Umbilical cord (tissue), 1 donor: ENCODE measurements at regions not wholly inside any gene's neighbourhood (a gene's known extent, or its start where the extent isn't known, plus 50 kb on each side); places are given as distances from the start of the nearest gene placed in this dataset.
"Not testable (repeated sequence)": the region's sequence is repeated elsewhere in the genome, so short reads cannot be mapped to it uniquely, and the experiment has no call there.

ENCODE experiments used
- DNase-seq: peaks from one replicate; pipeline ENCODE4 v3.0.0-alpha.2; 2015; ENCODE audit warnings: low spot score

DNA sequence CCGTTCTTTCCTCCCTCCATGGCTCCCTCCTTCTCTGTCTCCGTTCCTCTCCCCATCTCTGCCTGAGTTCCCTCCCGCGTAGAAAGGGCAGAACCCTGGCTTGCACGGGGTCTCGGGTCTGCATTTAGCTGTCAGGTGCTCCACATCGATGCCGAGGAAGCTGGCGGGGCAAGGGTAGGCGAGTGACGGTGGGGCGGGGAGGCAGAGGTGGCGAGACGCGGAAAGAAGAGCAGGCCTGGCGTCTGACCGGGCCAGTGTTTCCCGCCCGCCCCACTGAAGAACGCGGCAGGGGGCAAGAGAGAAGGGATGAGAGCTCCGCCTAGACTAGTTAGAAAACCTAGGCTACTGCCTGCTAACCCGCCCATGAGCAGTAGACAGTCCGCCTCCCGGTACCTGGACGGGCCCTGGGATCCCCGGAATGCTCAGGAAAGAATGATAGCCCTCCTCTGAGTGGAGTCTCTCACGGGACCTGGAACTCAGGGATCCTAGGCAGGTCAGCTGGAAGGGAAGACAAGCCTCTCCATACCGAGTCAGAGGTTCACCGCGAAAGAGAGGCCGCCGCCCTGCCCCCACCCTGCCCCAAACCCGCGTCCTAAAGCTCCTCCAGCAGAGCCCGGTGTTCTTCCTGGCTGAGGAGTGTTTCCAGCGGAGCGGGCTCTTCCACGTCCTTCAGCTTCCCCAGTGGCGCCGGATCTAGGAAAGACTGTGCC lies 357.9 kb upstream of the DEFB115 start:
- DNase-seq = not testable (repeated sequence)

DNA sequence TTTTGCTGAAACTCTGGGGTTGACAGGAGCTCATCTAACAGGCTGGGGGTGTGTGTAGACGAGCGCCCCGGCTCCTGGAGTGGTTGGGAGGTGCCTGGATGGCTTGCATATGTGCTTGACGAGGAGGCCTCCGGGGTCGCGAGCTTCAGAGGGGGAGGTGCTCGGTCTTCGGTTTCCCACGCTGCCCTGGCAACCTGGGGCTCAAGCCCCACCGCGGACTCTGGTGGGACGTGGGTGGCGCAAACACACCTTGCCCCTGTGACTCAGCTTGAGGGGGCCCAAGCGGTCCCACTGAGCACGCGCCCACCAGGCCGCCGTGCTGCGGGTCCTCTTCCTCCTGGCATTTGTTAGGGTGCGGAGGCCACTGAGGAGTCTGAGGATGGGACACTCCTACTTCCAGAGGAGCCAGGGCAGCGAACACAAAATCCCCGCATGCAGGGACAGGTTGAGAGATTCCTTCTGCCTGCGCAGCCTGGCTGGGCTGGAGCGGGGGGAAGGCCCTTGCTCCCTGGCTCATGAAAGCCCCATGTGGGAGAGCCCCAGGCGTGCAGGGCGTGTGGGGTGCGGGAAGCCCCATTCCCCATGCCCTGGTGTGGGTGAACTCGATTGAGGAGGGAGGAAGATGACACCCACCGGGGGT lies 357.3 kb upstream of the DEFB115 start:
- DNase-seq = not testable (repeated sequence)

DNA sequence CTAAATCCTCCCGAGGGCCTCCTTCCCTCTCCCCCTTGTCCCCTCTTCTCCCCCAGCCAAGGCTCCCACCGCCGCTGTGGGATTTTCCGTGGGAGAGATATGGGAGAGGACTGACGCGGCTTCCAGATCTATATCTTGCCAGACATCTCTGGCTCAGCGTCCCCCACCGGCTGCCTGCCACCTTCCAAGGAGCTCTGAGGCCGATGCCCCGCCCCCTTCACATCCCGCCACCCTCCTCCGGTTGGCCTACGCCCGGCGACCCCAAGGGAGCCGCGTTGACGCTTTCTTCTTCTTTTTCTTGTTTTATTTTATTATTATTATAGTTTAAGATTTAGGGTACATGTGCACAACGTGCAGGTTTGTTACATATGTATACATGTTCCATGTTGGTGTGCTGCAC lies 352.2 kb upstream of the DEFB115 start:
- not testable (repeated sequence) for DNase-seq

DNA sequence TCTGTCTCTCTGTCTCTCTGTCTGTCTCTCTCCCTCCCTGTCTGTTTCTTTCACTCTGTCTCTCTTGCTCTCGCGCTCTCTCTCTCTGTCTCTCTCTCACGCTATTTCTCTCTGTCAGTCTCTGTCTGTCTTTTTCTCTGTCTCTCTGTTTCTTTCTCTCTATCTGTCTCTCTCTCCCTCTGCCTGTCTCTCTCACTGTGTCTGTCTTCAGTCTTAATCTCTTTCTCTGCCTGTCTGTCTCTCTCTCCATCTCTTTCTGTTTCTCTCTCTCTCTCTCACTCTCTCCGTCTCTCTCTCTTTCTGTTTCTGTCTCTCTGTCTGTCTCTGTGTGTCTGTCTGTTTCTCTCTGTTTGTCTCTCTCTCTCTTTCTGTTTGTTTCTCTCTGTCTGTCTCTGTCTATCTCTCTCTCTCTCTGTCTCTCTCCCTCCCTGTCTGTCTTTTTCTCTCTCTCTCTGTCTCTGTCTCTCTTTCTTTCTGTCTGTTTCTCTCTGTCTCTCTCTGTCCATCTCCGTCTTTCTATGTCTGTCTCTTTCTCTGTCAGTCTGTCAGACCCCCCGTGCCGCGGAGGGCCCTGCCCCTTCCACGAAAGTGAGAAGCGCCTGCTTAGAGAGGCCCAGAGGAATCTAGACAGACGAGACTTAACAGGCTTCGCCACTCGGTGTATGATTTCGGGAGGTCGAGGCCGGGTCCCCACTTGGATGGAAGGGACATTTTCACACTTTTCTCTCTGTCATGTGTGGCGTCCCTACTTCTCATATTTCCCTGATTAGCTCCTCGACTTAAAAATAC lies 346.3 kb upstream of the DEFB115 start:
- DNase-seq = no peak

DNA sequence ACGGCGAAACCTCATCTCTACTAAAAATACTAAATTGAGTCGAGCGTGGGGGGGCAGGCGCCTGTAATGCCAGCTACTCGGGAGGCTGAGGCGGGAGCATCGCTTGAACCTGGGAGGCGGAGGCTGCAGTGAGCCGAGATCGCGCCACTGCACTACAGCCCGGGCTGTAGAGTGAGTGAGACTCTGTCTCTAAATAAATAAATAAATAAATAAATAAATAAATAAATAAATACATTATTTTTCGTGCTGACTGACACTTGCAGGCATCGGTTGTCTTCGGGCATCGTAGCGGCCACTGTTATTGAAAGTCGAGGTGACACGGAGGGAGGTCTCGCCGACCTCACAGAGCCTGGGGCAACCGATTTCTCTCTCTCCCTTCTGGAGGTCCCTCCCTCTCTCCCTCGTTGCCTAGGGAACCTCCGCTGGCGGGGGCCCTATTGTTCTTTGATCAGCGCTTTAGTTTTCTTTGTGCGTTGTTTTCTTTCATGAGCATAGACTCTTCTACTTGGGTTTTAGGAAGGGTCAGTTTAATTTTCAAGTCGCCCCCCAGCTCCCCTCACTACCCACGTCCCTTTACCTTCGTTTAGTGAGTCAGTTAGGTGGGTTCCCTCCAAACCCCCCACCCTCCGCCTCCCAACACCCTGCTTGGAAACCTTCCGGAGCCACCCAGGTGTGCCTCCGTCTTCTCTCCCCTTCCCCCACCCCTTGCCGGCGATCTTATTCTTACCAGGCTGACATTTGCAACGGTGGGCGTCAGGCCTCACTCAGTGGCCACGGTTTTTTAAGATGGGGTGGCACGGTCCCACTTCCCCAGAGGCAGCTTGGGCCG lies 345.4 kb upstream of the DEFB115 start:
- not testable (repeated sequence) for DNase-seq

DNA sequence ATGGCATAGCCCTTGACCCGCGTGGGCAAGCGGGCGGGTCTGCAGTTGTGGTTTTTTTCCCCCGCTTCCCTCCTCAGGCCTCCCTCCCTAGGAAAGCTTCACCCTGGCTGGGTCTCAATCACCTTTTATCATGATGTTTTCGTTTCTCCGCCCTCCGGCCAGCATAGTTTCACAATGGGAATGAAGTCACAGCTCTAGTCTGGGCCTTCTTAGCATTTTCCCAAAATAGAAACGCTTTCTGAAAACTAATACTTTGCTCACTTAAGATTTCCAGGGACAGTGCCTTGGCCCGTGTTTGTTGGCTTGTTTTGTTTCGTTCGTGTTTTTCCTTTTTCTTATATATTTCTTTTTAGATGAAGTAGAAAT lies 344.8 kb upstream of the DEFB115 start:
- not testable (repeated sequence) for DNase-seq

DNA sequence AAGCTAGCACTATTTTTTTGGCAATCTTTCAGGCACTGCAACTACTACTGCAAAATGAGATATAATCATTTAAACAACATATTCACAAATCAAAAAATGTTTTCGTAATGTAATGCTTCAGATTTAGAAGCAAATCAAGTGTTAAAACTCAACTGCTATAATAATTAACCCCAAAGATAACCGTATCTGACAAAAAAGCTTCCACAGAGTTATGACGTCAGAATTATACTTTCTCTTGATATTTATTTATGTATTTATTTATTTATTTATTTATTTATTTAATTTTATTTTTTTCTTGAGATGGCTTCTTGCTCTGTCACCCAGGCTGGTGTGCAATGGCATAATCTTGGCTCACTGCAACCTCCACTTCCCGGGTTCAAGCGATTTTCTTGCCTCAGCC lies 341.1 kb upstream of the DEFB115 start:
- not testable (repeated sequence) for DNase-seq

DNA sequence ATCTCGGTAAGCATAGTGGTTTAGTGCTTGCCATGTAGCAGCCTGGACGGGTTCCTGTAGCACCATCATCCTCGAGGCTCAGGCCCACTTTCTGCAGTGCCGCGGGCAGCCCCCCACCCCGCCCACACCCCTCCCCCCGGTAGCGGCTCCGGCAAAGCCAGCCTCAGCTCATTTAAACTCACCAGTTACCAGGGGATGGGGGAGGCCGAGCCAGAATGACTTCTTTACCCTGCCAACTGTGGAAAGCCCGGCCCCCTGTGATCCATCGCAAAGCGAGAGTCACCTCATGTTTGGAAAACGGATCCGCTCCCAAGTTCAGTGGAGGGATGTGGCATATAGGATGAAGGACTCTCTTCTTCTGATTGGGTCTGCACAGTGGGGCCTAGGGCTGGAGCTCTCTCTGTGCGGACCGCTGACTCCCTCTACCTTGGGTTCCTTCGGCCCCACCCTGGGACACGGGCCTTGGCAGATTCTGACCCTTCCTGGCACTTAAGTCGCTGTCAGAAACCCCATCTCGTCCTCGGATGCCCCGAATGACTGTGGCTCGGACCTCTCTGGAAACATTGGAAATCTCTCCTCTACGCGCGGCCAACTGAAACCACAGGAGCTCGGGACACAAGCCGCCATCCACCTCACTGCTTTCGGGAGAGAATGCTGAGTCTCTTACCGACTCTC lies 337.8 kb upstream of the DEFB115 start:
- no peak for DNase-seq

DNA sequence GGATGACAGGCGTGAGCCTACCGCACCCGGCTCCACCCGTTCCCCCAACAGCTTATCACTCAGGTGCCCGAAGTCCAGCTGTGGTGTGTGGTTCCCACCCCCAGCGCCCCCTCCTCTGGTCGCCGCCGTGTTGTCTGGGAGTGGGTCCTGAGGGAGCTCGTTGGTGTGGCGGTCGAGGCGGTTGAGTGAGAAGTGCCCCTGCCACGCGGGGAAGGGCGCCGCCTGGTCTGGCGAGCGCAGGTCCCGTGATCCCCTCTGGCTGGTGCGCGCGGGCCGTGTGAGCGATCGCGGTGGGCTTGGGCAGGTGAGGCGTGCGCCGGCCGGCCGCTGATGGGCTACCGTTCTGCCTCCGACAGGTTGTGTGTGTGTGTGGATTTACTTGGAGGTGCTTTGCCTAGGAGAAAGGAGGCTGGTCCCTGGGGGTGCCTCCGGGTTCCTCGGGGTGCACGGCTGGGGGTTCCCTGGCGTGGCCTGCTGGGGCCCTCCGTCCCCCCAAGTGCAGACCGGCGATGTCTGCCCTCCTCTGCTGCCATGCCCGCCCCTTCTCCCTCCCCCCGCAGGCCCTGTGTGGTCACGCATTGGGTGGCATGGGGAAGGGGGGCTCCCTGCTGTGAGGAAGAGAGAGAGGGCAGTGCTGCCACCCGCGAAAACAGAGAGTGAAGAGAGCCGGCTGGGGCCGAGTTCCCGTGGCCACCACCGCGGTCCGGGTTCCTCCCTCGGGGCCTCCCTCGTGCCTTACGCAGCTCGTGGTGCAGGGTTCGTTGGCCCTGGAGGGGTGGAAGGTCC lies 336.0 kb upstream of the DEFB115 start:
- DNase-seq = no peak

DNA sequence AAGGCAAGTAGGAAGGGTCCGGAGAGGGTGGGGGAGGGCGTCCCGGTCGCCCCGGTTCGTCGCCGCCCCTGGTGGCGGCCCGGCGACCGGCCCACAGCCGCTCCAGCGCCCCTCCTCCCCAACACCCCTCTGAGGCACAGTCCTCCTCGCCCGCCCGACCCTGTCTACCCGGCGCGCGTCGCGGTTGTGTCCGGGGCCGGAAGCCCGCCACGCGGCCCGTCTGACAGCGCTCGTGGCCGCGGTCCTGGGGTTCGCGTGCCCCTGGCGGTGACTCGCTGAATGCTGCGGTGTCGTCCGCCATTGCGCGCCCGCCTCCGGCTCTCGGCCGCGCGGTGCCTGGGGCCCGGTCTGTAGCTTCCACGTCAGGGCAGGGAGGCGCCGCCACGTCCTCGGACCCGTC lies 335.3 kb upstream of the DEFB115 start:
- no peak for DNase-seq

DNA sequence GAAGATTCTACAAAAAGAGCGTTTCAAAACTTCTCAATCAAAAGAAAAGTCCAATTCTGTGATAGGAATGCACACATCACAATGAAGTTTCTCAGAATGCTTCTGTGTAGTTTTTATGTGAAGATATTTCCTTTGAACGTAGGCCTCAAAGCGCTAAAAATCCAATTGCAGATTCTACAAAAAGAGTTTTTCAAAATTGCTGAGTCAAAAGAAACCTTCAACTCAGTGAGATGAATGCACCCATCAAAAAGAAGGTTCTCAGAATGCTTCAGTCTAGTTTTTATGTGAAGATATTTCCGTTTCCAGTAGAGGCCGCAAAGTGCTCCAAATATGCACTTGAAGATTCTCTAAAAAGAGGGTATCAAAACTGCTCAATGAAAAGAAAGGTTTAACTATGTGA lies 319.7 kb upstream of the DEFB115 start:
- no peak for DNase-seq

DNA sequence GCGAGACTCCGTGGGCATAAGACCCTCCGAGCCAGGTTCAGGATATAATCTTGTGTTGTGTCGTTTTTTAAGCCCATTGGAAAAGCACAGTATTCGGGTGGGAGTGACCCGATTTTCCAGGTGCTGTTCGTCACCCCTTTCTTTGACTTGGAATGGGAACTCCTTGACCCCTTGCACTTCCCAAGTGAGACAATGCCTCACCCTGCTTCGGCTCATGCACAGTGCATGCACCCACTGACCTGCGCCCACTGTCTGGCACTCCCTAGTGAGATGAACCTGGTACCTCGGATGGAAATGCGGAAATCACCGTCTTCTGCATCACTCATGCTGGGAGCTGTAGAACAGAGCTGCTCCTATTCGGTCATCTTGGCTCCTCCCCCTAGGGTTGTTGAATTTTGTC lies 307.7 kb upstream of the DEFB115 start:
- DNase-seq = no peak

DNA sequence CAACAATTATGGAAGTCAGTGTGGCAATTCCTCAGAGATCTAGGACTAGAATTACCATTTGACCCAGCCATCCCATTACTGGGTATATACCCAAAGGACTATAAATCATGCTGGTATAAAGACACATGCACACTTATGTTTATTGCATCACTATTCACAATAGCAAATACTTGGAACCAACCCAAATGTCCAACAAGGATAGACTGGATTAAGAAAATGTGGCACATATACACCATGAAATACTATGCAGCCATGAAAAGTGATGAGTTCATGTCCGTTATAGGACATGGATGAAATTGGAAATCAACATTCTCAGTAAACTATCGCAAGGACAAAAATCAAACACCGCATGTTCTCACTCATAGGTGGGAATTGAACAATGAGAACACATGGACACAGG lies 306.4 kb upstream of the DEFB115 start:
- DNase-seq = not testable (repeated sequence)

DNA sequence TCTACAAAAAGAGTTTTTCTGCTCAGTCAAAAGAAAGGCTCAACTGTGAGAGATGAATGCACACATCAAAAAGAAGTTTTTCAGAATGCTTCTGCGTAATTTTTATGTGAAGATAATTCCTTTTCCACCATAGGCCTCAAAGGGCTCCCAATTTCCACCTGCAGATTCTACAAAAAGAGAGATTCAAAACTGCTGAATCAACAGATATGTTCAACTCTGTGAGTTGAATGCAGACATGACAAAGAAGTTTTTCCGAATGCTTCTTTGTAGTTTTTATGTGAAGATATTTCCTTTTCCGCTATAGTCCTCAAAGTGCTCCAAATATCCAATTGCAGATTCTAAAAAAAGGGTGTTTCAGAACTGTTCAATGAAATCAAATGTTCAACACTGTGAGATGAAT lies 300.8 kb upstream of the DEFB115 start:
- DNase-seq = not testable (repeated sequence)

DNA sequence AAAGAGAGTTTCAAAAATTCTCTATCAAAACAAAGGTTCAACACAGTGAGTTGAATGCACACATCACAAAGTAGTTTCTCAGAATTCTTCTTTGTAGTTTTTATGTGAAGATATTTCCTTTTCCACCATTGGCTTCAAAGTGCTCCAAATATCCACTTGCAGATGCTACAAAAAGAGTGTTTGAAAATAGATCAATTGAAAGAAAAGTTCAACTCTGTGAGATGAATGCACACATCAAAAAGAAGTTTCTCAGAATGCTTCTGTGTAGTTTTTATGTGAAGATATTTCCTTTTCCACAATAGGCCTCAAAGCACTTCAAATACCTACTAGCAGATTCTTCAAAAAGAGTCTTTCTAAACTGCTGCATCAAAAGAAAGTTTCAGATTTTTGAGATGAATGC lies 298.3 kb upstream of the DEFB115 start:
- DNase-seq = not testable (repeated sequence)

DNA sequence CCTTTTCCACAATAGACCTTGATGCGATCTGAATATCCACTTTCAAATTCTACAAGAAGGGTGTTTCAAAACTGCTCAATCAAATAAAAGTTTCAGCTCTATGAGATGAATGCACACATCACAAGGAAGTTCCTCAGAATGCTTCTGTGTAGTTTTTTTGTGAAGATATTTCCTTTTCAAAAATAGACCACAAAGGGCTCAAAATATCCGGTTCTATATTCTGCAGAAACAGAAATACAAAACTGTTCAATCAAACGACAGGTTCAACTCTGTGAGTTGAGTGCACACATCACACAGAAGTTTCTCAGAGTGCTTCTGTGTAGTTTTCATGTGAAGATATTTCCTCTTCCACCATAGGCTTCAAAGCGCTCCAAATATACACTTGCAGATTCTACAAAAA lies 293.9 kb upstream of the DEFB115 start:
- DNase-seq = no peak

DNA sequence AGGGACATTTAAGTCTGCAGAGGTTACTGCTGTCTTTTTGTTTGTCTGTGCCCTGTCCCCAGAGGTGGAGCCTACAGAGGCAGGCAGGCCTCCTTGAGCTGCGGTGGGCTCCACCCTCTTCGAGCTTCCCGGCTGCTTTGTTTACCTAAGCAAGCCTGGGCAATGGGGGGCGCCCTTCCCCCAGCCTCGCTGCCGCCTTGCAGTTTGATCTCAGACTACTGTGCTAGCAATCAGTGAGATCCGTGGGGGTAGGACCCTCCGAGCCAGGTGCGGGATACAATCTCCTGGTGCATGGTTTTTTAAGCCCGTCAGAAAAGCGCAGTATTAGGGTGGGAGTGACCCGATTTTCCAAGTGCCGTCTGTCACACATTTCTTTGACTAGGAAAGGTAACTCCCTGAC lies 281.6 kb upstream of the DEFB115 start:
- DNase-seq = not testable (repeated sequence)

DNA sequence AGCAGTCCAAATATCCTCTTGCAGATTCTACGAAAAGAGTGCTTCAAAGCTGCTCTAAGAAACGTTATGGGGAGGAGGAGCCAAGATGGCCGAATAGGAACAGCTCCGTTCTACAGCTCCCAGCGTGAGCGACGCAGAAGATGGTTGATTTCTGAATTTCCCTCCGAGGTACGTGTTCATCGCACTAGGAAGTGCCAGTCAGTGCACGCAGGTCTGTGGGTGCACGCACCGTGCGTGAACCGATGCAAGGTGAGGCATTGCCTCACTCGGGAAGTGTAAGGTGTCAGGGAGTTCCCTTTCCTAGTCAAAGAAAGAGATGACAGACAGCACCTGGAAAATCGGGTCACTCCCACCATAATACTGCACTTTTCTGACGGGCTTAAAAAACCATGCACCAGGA lies 272.1 kb upstream of the DEFB115 start:
- no peak for DNase-seq
